GM12878 (cell line): ENCODE measurements at regions not wholly inside any gene's neighbourhood (a gene's known extent, or its start where the extent isn't known, plus 50 kb on each side); places are given as distances from the start of the nearest gene placed in this dataset.

Source experiments
- ATAC-seq: fragments of 200-7000 bp; cut with Tn5 transposase; 3 replicates; pipeline ENCODE4 v1.9.1; 2020; ENCODE audit warnings: mild to moderate bottlenecking, moderate library complexity
- BruUV-seq: library from RNA; stranded (reverse); fragments of 400-500 nt; replicated peaks from 2 replicates; lab custom pipeline; 2021; lab: Mats Ljungman, UMichigan
- CTCF ChIA-PET: fragments of 300-600 bp; sonication (Branson Sonifier 250); formaldehyde crosslinking; extraction: SDS; loops from one replicate; lab custom pipeline; 2021; ENCODE audit warnings: inconsistent platforms; lab: Yijun Ruan, JAX
- POLR2A ChIA-PET: fragments of 350-600 bp; formaldehyde crosslinking; extraction: SDS; loops from one replicate; lab custom pipeline; 2021; ENCODE audit warnings: inconsistent platforms; lab: Charles Lee
- RAD21 ChIA-PET: fragments of 300-600 bp; sonication (Branson Sonifier 250); formaldehyde crosslinking; loops from one replicate; lab custom pipeline; 2023; ENCODE audit warnings: antibody characterized with exemption; ENCODE audit not compliant: unreplicated experiment; lab: Charles Lee
- SMC1A ChIA-PET: fragments of 300-600 bp; sonication (Branson Sonifier 250); formaldehyde crosslinking; loops from one replicate; lab custom pipeline; 2023; ENCODE audit not compliant: unreplicated experiment, uncharacterized antibody; lab: Charles Lee
- DNase-seq: peaks from one replicate; pipeline ENCODE4 v3.0.0-alpha.2; 2011; ENCODE audit warnings: low read depth, low spot score
- FAIRE-seq: peaks from 3 replicates; lab custom pipeline; 2011; peaks lifted over from hg19 to GRCh38; lab: Jason Lieb, UNC
- H2AFZ ChIP-seq: 2 replicates; pipeline ENCODE4 v1.6.0; 2011; ENCODE audit warnings: low read depth, low read length, control low read depth; ENCODE audit not compliant: control insufficient read depth
- H3K27ac ChIP-seq: 2 replicates; pipeline ENCODE4 v1.5.1; 2011; ENCODE audit warnings: control low read depth; ENCODE audit not compliant: control insufficient read depth, insufficient read depth
- H3K27me3 ChIP-seq, 2 experiments: replicated peaks in 1 of 2; 2 replicates each; pipeline versions ENCODE4 v1.6.0 to v1.6.1; 2011; ENCODE audit warnings: low read length in 1 of 2; ENCODE audit not compliant: control insufficient read depth in 2 of 2, insufficient read depth in 2 of 2
- H3K36me3 ChIP-seq, 2 experiments: 2 replicates each; pipeline ENCODE4 v1.5.1; 2011; ENCODE audit warnings: low read length in 1 of 2; ENCODE audit not compliant: control insufficient read depth in 2 of 2, insufficient read depth in 2 of 2
- H3K4me1 ChIP-seq: 2 replicates; pipeline ENCODE4 v1.6.1; 2011; ENCODE audit warnings: mild to moderate bottlenecking, low read length, moderate library complexity, mixed read lengths; ENCODE audit not compliant: control insufficient read depth, insufficient read depth
- H3K4me2 ChIP-seq: 2 replicates; pipeline ENCODE4 v1.6.0; 2011; ENCODE audit warnings: control low read depth; ENCODE audit not compliant: control insufficient read depth, insufficient read depth
- H3K4me3 ChIP-seq: fragments of 200-600 bp; sonication (generic); 2 replicates; pipeline ENCODE4 v1.5.1; 2016
- H3K79me2 ChIP-seq: 2 replicates; pipeline ENCODE4 v1.6.0; 2011; ENCODE audit warnings: low read length; ENCODE audit not compliant: control insufficient read depth, insufficient read depth
- H3K9ac ChIP-seq: 2 replicates; pipeline ENCODE4 v1.8.0; 2011; ENCODE audit warnings: low read length, control low read depth, mixed read lengths; ENCODE audit not compliant: control insufficient read depth, insufficient read depth
- H3K9me3 ChIP-seq: replicated peaks from 3 replicates; pipeline ENCODE4 v1.5.1; 2011; ENCODE audit warnings: mild to moderate bottlenecking, low read length; ENCODE audit not compliant: control insufficient read depth, insufficient read depth
- H4K20me1 ChIP-seq: 2 replicates; pipeline ENCODE4 v1.6.0; 2011; ENCODE audit not compliant: control insufficient read depth, insufficient read depth
- ATF7 ChIP-seq: fragments of 450-650 bp; IDR thresholded peaks from 2 replicates; pipeline ENCODE4 v1.6.1; 2016; ENCODE audit warnings: low read depth, mild to moderate bottlenecking
- BCL11A ChIP-seq: IDR thresholded peaks from 2 replicates; pipeline ENCODE4 v1.6.1; 2011; ENCODE audit warnings: low read depth, low read length
- CBFB ChIP-seq: IDR thresholded peaks from 2 replicates; pipeline ENCODE4 v1.6.1; 2016; ENCODE audit warnings: antibody characterized with exemption, low read depth
- CREM ChIP-seq: IDR thresholded peaks from 2 replicates; pipeline ENCODE4 v1.6.1; 2014; ENCODE audit warnings: antibody characterized with exemption, low read depth
- EGR1 ChIP-seq, 2 experiments: IDR thresholded peaks; 1 replicate in 1 of 2; 2 replicates in 1 of 2; pipeline ENCODE4 v1.6.1; 2011 to 2012; ENCODE audit warnings: low read depth in 2 of 2, low read length in 2 of 2, borderline replicate concordance in 1 of 2, mild to moderate bottlenecking in 1 of 2, moderate library complexity in 1 of 2
- ESRRA ChIP-seq: IDR thresholded peaks from 2 replicates; pipeline ENCODE4 v1.6.1; 2012; ENCODE audit warnings: mild to moderate bottlenecking, low read length, improper control_type of control experiment
- HDGF ChIP-seq: fragments of 450-650 bp; IDR thresholded peaks from 2 replicates; pipeline ENCODE4 v1.6.1; 2016; ENCODE audit warnings: antibody characterized with exemption
- KDM1A ChIP-seq: fragments of 200-600 bp; sonication (generic); IDR thresholded peaks from 2 replicates; pipeline ENCODE4 v1.6.1; 2016; ENCODE audit warnings: borderline replicate concordance
- MAX ChIP-seq: IDR thresholded peaks from 2 replicates; pipeline ENCODE4 v1.6.1; 2012; ENCODE audit warnings: low read depth, low read length, improper control_type of control experiment
- MEF2B ChIP-seq: fragments of 450-650 bp; IDR thresholded peaks from 2 replicates; pipeline ENCODE4 v1.6.1; 2018; ENCODE audit warnings: mild to moderate bottlenecking, moderate library complexity; ENCODE audit not compliant: partially characterized antibody, poor library complexity, severe bottlenecking
- MYB ChIP-seq: fragments of 150-350 bp; IDR thresholded peaks from 2 replicates; pipeline ENCODE4 v1.6.1; 2014; ENCODE audit warnings: mild to moderate bottlenecking, low read depth, low read length, borderline replicate concordance
- NR2C1 ChIP-seq: fragments of 450-650 bp; IDR thresholded peaks from 2 replicates; pipeline ENCODE4 v1.6.1; 2017; ENCODE audit warnings: antibody characterized with exemption, mild to moderate bottlenecking, moderate library complexity
- POLR2A ChIP-seq: IDR thresholded peaks from 2 replicates; pipeline ENCODE4 v1.6.1; 2011; ENCODE audit warnings: low read depth, mild to moderate bottlenecking, low read length
- RCOR1 ChIP-seq: conservative IDR thresholded peaks from 2 replicates; pipeline ENCODE4 v1.6.1; 2012; ENCODE audit warnings: low read depth, low read length, improper control_type of control experiment
- RELA ChIP-seq: fragments of 450-650 bp; IDR thresholded peaks from 2 replicates; pipeline ENCODE4 v1.8.0; 2014; ENCODE audit warnings: borderline replicate concordance; ENCODE audit not compliant: partially characterized antibody
- SIX5 ChIP-seq: IDR thresholded peaks from 2 replicates; pipeline ENCODE4 v1.6.1; 2011; ENCODE audit warnings: mild to moderate bottlenecking, low read depth, low read length, moderate library complexity; ENCODE audit not compliant: severe bottlenecking
- TCF3 ChIP-seq: IDR thresholded peaks from 2 replicates; pipeline ENCODE4 v1.6.1; 2012; ENCODE audit warnings: low read depth, mild to moderate bottlenecking, low read length, borderline replicate concordance; ENCODE audit not compliant: insufficient read depth
- YBX1 ChIP-seq: fragments of 450-650 bp; IDR thresholded peaks from 2 replicates; pipeline ENCODE4 v1.6.1; 2016; ENCODE audit warnings: antibody characterized with exemption
- WGBS: methylation state at CpG from one replicate; pipeline ENCODE4 v1.1.6; 2016; ENCODE audit warnings: low lambda C conversion rate; ENCODE audit not compliant: insufficient replicate concordance, insufficient coverage; ENCODE audit errors: missing lambda C conversion rate; 5-methylcytosine and 5-hydroxymethylcytosine counted together
- in situ Hi-C: fragments of 300-500 bp; cut with MboI; formaldehyde crosslinking; loops from 9 replicates; pipeline ENCODE4 v1.14.3; 2018; ENCODE audit warnings: mixed read lengths
- intact Hi-C: fragments of 100-400 bp; cut with micrococcal nuclease; formaldehyde crosslinking; loops from one replicate; pipeline ENCODE4 v1.14.2; 2022; ENCODE audit not compliant: unreplicated experiment
- TF ChIP-seq, protein P1 (sequence below): fragments of 450-650 bp; IDR thresholded peaks from 2 replicates; pipeline ENCODE4 v1.6.1; 2016; ENCODE audit warnings: mild to moderate bottlenecking, moderate library complexity, borderline replicate concordance
- TF ChIP-seq, protein P2 (sequence below): fragments of 450-650 bp; IDR thresholded peaks from 2 replicates; pipeline ENCODE4 v1.6.1; 2017; ENCODE audit warnings: low read depth, mild to moderate bottlenecking, moderate library complexity

DNA sequence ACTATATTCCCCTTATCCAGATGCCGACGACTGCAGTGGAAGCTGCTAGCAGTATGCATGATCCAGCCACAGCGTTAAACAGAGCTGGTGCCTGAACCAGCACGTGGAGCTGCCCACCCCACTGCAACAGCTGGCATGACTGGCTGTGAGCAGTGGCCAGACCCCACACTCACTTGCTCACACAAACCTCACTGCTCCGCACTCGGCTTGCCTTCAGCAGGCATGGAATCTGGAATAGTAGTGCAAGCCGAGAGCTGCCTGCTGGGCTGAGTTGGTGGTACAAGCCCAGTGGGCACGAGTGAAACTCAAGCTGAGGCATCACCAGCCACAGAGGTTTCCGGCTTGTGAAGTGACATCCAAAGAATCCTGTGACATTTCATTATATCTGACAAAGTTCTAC, 1197.6 kb downstream of the FAM133A start:
- Histone ChIP-seq H3K4me3 (no peak overlapping the region), H3K79me2 (no peaks in the 10 kb centered on the region), H3K9ac (no peak overlapping the region), H3K27ac (no peak overlapping the region), H3K9me3 (no peaks in the 10 kb centered on the region; the same call in 2 of the 3 replicates), H3K36me3 (no peaks in the 10 kb centered on the region), H2AFZ (no peak overlapping the region), H4K20me1 (no peaks in the 10 kb centered on the region), H3K4me1 (no peaks in the 10 kb centered on the region), H3K4me2 (no peak overlapping the region), H3K27me3 (no peaks in the 10 kb centered on the region)
- intact Hi-C loops = no loop called here
- WGBS = 27% methylated on average over 9 of the region's 9 CpGs
- ATAC-seq (no peak), FAIRE-seq (no peak), DNase-seq (no peak)
- no peak for TF ChIP-seq CBFB
- TF ChIP-seq, protein P1, sequence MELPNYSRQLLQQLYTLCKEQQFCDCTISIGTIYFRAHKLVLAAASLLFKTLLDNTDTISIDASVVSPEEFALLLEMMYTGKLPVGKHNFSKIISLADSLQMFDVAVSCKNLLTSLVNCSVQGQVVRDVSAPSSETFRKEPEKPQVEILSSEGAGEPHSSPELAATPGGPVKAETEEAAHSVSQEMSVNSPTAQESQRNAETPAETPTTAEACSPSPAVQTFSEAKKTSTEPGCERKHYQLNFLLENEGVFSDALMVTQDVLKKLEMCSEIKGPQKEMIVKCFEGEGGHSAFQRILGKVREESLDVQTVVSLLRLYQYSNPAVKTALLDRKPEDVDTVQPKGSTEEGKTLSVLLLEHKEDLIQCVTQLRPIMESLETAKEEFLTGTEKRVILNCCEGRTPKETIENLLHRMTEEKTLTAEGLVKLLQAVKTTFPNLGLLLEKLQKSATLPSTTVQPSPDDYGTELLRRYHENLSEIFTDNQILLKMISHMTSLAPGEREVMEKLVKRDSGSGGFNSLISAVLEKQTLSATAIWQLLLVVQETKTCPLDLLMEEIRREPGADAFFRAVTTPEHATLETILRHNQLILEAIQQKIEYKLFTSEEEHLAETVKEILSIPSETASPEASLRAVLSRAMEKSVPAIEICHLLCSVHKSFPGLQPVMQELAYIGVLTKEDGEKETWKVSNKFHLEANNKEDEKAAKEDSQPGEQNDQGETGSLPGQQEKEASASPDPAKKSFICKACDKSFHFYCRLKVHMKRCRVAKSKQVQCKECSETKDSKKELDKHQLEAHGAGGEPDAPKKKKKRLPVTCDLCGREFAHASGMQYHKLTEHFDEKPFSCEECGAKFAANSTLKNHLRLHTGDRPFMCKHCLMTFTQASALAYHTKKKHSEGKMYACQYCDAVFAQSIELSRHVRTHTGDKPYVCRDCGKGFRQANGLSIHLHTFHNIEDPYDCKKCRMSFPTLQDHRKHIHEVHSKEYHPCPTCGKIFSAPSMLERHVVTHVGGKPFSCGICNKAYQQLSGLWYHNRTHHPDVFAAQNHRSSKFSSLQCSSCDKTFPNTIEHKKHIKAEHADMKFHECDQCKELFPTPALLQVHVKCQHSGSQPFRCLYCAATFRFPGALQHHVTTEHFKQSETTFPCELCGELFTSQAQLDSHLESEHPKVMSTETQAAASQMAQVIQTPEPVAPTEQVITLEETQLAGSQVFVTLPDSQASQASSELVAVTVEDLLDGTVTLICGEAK = no peak
- TF ChIP-seq SIX5 = no peak
- no peak for TF ChIP-seq YBX1
- no peak for TF ChIP-seq NR2C1
- TF ChIP-seq BCL11A = no peak
- TF ChIP-seq ATF7 = no peak
- TF ChIP-seq RCOR1 = no peak
- no peak for TF ChIP-seq KDM1A
- TF ChIP-seq, protein P2, sequence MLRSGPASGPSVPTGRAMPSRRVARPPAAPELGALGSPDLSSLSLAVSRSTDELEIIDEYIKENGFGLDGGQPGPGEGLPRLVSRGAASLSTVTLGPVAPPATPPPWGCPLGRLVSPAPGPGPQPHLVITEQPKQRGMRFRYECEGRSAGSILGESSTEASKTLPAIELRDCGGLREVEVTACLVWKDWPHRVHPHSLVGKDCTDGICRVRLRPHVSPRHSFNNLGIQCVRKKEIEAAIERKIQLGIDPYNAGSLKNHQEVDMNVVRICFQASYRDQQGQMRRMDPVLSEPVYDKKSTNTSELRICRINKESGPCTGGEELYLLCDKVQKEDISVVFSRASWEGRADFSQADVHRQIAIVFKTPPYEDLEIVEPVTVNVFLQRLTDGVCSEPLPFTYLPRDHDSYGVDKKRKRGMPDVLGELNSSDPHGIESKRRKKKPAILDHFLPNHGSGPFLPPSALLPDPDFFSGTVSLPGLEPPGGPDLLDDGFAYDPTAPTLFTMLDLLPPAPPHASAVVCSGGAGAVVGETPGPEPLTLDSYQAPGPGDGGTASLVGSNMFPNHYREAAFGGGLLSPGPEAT = no peak
- no peak for TF ChIP-seq MEF2B
- TF ChIP-seq MYB = no peak
- no peak for TF ChIP-seq MAX
- TF ChIP-seq POLR2A = no peak
- no peak for TF ChIP-seq ESRRA
- TF ChIP-seq EGR1 (IDR thresholded peaks at IDR 0.05; ENCODE audit: borderline replicate concordance in 1 of 2, low read depth in 2 of 2, low read length in 2 of 2) = no peak
- TF ChIP-seq RELA = no peak
- TF ChIP-seq CREM = no peak
- TF ChIP-seq TCF3 = no peak
- no peak for TF ChIP-seq HDGF
- no TSS peak for BruUV-seq
- ChIA-PET RAD21 (no interaction called here), CTCF (no interaction called here), SMC1A (no interaction called here), POLR2A (no interaction called here)
- in situ Hi-C loops = no loop called here
